Medulla oblongata (tissue), 1 donor: ENCODE measurements at regions not wholly inside any gene's neighbourhood (a gene's known extent, or its start where the extent isn't known, plus 50 kb on each side); places are given as distances from the start of the nearest gene placed in this dataset.
A peak's percentile ranks its signal among the peaks of the same experiment; 100 is the strongest.
"Not testable (repeated sequence)": the region's sequence is repeated elsewhere in the genome, so short reads cannot be mapped to it uniquely, and the experiment has no call there.

ENCODE experiments used
- DNase-seq: peaks from one replicate; pipeline ENCODE4 v3.0.0-alpha.2; 2015; ENCODE audit errors: extremely low spot score

DNA sequence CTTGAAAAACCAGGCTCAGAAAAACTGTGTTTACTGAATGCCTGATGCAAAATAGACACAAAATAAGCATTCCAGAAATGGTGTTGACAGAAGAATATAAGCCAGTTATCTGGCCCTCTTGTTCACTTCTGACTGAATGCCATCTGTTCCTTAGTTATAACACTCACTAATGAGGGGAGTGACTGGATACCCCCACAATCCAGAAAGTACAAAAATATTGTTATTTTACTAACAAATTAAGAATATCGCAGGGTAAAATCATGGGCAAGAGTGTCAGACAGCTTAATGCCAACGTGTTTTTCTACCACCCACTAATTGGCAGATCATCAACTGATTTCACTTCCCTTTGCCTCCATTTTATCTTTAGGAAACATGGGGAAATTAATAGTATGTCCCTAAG, 477.3 kb upstream of the FLRT2 start:
- no peak for DNase-seq

DNA sequence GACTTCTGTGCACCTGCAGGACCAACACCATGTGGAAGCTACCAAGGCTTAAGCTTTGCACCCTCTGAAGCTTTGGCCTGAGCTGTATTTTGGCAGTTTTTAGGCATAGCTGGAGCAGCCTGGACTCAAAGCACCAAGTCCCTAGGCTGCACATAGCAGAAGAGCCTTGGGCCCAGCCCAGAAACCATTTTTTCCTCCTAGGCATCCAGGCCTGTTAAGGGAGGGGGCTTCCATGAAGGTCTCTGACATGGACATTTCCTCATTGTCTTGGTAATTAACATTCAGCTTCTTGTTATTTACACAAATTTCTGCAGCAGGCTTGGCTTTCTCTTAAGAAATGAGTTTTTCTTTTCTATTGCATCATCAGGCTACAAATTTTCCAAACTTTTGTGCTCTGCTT, 475.8 kb upstream of the FLRT2 start:
- no peak for DNase-seq

DNA sequence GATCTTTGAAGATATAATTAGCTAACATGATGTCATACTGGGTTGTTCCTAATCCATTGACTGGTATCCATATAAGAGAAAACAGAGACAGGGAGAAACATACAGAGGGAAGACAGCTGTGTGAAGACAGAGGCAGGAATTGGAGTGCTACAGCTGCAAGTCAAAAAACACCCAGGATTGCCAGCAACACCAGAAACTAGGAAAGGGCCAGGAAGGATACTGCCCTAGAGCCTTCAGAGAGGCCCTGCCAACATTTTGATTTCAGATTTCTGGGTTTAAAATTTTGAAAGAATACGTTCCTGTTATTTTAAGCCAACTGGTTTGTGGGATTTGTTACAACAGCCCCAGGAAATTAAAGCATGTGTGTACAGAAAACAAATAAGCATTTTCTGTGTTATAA, 473.7 kb upstream of the FLRT2 start:
- DNase-seq = no peak

DNA sequence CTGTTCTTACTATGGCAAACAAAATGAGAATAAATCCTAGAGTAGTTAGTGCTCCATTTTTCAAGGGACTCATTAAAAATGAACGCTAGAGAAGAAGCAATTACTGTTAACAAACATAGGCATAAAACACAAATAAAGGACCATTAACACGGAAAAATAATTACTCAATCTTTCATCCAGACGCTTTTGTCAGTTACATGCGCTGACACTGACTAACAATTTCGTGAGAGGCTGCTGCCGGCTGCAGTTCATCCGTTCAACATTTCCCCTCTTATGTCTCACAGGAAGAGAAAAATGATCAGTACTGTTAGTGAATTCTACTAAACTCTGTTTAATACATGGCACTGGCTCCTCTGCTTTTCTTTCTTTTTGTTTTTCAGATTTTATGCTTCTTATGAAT, 472.7 kb upstream of the FLRT2 start:
- no peak for DNase-seq

DNA sequence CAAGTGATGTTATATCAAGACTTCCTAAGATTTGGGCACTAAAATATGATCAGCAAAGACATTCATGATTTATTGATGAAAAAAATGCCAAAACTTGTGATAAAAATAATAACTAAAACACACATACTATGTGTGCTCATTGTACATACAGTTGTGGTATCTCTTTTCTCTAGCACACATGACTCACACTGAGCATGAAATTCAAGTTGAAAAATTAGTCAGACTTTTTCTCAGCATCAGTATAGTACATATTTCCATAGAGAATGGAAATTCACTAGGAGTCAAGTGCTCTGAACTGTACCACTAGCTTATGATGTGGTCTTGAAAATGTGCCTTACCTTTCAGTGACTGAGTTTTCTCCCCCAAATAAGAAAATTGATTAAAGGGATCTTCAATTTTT, 471.8 kb upstream of the FLRT2 start:
- DNase-seq = no peak

DNA sequence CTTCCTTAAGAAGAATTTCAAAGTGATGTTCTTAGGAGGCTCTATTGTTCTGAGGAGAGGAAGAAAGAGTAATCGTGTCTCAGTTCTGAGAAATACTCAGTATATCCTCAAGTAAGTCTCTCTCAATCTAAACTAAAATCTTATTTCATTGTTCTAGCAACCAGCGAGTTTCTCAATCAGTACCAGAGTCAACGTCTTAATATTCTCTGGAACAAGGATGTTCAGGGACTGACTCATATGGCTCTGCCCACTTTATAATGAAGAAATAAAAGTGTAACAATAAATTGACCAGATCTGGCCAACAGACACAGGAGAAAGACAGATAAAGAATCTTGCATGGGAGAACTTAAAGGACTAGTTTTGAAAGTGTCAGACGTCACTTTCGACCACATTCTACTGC, 469.8 kb upstream of the FLRT2 start:
- DNase-seq = no peak

DNA sequence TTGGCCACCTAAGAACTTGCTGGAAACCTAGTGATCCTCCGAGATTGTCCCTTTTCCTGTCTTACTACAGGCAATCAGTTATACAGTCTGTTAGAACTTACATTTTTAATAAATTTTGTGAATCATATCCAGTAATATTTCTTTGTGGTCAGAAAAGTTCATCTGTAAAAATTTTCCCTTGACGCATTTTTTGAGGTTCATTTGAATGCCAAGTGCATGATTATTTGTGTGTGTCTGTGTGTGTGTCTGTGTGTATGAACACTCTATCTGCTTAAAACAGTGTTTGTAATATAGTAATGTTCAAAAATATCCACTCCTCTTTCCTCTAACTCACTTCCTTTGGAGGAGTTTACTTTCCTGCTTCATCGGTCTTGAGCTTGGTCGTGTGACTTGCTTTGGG, 468.7 kb upstream of the FLRT2 start:
- DNase-seq = no peak

DNA sequence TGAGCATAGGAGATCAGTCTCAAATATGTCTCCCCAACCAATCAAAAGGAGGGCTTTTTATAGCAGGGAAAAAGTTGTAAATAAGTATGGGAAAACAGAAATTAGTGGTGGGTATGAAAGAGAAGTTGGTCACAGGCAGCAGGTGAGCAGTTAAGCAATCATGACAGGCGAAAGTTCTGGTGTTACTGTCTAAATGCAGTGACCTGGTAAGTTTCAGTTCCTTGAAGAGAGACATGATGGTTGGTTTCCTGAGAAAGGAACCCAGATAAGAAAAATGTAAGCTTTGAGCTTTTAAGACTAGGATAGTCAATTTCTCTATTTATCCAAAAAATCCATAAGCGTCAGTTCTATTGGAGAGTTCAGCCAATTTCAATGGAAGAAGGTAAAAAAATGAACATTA, 466.2 kb upstream of the FLRT2 start:
- no peak for DNase-seq

DNA sequence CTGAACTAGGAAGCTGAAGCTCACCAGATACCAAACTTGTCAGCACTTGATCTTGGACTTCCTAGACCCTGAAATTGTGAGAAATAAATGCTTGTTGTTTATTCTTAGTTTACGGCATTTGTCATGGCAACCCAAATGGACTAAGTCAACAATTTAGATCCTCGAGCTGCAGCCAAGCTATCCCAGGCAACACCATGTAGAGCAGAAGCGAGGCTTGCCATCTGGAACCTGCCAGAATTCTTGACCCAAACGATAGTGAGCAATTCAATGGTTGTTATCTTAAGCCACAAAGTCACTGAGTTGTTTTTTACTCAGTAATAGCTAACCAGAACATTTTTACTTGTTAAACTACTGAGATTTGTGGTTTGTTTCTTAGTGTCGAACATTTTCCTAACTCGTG, 458.5 kb upstream of the FLRT2 start:
- DNase-seq = peak; percentile 2

DNA sequence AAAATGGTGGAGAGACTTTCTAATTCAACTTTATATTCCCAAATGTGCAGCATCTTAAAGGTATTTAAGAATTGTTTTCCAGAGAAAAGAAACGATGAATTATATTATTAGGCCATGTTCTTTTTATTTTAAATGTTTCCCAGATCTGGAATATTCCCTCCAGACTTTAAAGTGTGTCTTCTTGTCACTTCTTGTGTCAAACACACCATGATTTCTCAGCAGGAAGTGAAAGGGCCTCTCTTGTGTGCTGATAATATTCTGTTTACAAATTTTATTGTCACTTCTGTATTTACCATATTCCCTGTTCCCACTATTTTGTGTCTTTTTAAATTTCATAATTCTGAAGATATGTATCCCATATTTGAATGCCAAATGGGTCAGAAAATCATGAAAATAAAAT, 455.0 kb upstream of the FLRT2 start:
- DNase-seq = no peak

DNA sequence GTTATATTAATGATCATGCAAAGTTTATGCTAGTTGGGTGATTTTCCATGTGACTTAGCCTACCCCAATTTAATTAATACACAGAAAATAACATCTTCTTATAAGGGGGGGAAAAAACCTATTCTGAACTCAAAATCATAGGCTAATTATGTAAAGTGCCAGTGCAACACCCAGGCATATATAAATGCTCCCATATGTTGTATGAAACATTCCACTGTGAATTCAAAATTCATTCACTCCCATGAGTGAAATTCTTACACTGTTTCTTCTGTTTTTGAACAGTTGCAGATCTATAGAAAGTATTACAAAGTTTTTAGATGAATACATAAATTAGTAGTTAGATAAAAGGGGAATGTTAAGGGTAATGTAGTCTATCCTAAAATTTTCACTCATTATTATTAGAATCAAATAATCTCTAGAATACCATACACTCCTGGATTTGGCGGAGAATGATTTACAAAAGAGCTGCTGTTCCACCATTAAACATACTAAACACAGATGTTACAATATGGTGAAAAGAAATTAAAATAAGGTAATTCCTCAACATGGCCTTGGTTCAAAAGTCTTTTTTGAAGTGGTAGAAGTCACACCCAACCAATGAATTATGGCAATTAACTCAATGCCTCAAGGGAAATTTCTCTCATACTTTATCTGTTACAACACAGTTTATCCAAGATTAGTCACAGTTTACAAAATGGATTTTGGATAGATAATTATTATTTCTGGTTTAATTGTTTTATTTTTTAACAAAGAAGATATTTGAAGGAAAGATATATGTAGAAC, 454.1 kb upstream of the FLRT2 start:
- DNase-seq = no peak

DNA sequence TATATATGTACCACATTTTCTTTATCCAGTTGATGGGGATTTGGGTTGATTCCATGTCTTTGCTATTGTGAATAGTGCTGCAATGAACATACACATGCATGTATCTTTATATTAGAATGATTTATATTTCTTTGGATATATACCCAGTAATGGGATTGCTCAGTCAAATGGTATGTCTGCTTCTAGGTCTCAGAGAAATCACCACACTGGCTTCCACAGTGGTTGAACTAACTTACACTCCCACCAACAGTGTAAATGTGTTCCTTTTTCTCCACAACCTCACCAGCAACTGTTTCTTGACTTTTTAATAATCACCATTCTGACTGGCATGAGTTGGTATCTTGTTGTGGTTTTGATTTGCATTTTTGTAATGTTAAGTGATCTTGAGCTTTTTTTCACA, 452.2 kb upstream of the FLRT2 start:
- not testable (repeated sequence) for DNase-seq

DNA sequence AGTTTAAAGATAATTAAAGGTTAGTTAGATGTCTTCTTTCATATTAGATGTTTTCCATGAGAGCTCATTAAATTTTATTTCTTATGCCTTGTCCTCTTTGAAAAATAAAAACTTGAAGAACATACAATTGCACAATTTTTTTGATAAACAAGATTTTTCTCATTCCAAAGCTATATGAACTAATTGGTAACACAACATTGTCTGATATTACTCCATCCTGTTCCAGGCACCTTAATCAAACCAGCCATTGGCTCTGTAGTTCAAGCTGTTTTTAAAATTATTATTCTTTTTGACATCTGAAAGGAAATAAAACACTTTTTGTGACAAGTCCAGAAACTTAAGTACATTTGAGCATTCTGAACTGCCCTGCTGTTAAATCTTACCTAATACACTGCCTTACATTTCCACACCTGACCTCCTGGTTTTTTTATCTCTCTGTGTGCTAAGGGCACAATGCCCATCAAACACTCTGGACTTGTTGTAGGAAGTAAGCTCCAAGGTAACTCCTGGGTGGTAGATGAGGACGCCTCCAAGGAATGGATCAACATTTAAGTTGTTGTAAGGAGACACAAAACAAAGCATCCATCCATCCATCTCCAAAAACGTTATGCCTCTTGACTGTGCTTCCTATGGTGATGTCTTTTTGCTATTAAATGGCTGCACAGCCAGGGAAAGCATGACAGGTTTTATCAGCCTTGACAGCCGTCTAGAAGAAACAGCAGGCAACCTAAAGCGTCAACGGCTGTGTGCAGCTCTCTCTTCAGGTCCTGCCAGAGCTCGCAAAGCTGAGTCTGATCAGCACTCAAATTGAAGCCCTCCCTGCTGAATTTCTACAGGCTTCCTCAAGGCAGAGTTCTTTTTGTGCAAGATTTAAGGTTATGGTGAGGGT, 449.9 kb upstream of the FLRT2 start:
- no peak for DNase-seq

DNA sequence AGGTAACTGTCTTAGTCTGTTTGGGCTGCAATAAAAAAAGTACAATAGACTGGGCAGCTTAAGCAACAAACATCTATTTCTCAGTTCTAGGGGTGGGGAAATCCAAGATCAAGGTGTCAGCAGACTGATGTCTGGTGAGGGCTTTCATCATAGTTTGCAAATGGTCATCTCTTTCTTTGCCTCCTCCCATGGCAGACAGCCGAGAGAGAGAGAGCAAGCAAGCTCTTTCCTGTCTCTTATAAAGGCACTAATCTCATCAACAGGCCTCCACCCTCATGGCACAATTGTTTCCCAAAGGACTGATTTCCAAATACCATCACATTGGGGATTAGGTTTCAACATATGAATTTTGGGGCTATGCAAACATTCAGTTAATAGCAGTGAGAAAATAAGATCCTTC, 445.6 kb upstream of the FLRT2 start:
- no peak for DNase-seq

DNA sequence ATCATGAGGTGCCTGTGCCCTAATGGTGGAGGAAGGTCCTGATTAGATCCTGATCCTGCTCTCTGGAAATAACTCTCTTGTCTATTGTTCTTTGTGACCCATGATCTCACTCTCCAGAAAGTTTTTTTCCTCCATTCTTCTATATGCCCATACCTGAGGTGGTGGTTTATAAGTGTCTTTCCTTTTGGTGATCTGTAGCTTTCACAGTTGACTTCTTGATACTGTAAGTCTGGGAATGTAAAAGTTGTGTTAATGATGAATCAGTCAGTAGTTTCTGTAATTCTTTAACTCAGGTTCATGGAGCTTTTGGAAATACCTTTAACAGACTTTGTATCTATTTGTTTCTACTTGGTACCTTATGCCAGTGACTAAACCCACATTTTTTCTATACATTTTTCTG, 444.0 kb upstream of the FLRT2 start:
- DNase-seq = no peak

DNA sequence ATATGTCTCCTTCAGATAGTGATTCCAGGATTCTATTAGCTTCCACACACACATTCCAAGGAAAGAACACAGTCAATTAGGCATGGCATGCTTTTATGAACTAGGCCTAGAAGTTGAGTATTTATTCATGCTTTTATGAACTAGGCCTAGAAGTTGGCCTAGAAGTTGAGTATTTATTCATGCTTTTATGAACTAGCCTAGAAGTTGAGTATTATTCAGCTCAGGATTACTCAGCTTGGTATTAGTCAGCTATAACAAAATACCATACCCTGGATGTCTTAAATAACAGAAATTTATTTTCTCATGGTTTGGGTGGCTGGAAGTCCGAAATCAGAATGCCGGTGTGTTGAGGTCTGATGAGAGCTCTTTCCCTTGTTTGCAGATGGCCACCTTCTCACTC, 442.7 kb upstream of the FLRT2 start:
- DNase-seq = no peak

DNA sequence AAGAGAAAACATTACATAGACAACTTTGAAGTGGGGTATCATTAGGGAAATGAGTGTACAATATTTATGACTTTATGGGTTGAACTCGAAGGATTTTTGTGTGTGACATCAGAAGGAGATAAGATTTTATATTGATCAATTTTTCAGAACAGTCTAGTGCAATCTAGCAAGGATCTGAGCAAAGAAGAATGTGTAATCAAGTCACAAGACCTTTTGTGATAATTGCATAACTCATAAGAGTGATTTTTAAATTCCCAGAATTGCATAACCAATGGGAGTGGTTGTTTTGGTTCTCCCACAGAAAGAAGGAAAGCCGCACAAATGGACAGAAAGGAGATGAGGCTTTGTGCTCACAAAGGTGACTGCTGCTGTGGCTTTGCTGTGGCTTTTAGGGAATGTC, 441.8 kb upstream of the FLRT2 start:
- DNase-seq = no peak

DNA sequence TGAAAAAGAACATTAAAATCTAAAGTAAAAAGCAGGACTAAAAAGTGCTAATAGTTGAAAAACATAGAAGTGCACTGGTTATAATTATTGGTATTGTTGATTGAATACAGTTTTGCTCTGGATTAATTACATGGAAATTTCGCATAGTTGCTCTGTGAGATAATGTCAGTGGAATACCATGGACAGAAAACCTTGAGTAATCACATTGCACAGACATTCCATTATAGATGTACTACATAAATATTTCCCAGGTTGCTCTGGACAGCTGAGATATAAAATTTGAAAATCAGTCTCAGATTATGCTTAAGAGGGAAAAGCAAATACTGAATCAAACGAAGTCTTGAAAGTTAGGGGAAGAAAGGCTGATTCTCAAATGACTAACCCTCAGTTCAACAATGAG, 439.3 kb upstream of the FLRT2 start:
- no peak for DNase-seq

DNA sequence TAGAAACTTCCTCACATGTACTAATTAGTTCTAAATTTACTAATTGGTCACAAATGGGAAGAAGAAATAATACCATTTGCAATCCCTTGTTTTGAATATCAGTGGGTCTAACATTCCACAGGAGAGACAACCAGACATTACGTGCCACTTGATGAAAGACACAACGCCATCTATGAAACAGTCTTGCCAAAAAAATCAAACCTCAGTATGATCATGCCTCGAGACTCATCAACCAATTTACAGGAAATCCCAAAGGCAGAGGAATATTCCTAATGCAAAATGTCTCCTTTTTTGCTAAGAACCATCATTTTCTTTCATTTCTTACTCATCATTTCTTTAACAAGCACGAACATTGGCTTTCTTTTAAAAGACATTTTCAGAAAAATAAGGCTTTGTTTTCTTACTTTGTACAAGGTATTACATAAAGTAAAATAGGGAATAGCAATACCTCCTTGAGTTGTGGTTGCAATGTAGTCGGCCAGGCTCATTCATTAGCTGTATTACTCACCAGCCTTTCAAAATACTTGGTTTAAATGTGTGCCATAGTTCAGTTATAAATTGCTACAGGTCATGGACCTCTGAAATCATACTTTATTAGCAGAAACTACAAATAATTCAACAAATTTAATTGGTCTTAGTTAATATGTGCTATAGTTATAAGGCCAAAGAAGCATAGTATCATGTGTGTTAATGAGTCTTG, 436.2 kb upstream of the FLRT2 start:
- DNase-seq = no peak

DNA sequence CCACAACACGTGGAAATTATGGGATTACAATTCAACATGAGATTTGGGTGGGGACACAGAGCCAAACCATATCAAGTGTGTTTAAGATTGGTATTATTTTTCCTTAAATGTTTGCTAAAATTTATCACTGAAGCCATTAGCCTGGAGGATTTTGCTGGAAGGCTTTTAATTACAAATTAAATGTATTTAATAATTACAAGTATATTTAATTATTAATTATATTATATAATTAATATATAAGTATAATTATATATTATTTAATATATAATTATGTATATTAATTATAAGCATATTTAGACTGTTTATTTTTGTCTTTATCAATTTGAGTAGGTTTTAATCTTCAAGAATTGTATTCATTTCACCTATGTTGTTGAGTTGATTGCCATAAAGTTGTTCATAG, 427.4 kb upstream of the FLRT2 start:
- DNase-seq = no peak

DNA sequence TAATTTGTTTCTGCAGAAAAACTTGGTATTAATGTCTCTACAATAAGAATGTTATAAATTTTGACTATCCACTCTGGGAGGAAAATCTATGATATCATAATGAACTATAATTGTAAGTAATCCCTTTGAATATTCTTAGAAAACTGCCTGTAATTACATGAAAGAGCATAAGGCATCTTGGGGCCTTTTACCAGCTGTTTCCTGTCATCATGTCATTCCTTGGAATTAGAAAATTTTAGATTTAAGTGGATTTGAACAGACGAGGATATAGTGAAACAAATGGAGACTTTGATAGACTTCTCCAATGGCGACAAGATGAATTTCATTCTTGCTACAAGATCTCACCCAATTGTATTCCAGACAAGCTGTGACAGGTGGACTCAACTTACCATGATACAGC, 423.4 kb upstream of the FLRT2 start:
- no peak for DNase-seq

DNA sequence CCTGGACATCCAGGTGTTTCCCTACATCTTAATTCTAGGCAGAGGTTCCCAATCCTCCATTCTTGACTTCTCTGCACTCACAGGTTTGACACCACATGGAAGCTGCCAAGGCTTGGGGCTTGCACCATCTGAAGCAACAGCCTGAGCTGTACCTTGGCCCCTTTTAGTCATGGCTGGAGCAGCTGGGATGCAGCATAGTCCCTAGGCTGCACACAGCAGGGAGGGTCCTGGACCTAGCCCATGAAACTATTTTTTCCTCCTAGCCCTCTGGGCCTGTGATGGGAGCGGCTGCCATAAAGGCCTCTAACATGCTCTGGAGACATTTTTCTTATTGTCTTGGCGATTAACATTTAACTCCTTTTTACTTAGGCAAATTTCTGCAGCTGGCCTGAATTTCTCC, 417.2 kb upstream of the FLRT2 start:
- DNase-seq = no peak

DNA sequence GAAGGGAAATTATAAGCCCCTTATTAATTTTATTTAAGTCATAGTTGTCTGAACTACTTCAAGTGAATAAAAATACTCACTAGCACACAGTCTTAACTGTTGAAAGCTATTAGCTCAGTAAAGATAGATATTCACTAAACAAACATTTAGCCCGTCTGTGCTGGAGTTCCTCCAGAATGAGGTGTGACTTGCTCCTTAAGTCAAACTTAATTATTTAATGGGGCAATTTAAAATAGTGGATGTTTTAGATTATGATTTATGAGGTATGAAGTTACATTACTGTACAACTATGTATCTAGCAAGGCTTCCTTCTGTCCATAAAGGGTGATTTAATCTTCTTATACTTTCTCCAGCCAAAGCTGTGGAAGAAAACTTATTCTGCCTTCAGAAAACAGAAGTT, 414.0 kb upstream of the FLRT2 start:
- no peak for DNase-seq
